Stimulated activated CD4-positive, alpha-beta T cell treated with anti-CD3 and anti-CD28 coated beads, Interleukin-15, amount 100 ng/mL, for 48 hours (primary cell): ENCODE measurements at regions not wholly inside any gene's neighbourhood (a gene's known extent, or its start where the extent isn't known, plus 50 kb on each side); places are given as distances from the start of the nearest gene placed in this dataset.
A peak's percentile ranks its signal among the peaks of the same experiment; 100 is the strongest.

Experiments used
- DNase-seq, 2 donors: peaks; one replicate each; pipeline ENCODE4 v3.0.0-alpha.2; 2020; ENCODE audit warnings: low read depth in 2 of 2

DNA sequence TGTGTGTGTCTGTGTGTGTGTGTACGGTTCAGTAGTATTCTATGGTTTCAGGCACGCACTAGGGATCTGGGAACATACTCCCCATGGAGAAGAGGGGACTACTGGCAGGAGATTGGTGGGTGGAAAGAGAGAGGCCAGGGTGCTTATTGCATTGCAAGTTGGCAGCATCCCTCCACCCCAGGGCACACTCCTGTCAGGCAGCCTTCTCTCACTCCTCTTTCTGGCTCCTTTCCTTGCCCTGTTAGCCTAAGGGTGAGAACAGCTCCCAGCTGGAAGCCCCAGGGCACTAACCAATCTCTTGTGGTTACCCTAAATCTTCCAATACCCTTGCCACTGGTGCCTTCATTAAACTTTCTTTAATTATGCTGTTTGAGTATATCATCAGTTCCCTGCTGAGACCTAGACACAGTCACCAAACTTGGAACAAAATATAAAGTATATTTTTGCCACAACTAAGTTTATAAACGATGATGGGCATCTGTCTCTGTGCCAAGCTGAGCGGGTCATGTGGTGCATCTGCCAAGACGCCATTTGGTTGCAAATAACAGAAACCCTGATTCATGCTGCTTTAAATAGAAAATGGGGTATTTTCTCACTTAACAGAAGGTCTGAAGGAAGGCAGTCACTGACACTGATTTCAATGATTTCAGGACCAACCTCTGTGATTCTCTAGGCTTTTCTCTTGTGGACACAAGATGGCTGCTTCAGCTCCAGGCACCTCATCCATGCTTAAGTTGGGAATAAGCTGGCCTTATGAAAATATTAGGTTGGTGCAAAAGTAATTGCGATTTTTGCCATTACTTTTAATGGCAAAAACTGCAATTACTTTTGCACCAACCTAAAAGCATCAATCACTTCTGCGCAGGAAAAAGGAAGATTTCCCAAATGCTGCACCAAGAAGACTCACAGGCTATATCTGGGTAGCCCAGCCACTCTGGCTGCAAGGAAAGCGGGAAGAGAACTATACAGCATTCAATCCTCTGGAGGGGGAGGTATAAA lies 476.9 kb upstream of the PROK2 start:
- DNase-seq = no peak

DNA sequence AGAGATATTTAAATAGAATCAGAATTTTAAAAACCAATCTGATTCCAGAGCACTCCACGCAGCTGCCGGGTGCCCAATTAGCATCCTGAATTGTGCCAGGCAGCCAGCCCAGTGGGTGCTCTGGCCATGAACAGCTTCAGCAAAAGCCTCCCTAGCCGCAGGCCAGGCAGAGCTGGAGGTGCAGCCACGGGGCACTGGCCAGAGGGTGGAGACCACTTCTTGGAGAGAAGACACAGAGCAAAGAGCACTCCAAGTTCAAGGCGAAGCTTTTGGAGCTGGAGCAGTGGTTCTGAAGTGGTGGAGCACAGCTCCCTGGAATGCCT lies 475.6 kb upstream of the PROK2 start:
- no peak for DNase-seq

DNA sequence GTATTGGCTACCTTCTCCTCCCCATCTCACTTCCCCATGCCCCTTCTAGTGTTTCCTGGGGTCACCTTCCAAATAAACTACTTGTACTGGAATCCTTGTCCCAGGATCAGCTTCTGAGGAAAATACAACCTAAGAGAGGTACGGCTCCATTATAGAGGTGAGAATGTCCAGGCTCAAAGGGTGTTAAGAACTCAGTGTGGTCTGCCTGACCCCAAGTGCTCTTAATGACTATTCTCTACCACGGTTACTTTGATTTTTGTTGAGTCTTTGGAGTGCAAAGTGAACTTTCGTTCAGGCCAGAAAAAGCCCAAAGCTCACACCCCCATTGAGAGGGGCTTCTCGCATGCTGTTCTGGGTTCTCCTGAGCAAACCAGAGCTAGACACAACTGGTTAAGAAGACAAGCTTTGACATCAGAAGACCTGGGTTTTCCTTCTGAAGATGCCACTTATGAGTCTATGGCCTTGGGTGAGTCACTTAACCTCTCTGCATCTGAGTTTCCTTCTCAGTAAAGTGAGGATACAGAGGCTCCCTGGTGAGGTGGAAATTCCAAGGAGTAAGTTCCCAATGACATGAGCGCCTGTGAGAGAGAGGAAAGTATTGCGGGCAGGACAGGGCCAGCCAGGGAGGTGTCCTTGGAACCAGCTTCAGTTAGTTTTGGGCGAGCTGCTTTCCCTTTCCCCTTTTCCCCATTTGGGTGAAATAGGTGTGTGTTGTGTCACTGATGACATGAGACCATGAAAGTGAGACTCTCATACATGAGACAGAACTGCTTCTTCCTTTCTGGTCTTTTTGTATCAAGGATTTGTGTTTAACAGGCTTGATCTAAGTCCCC lies 475.0 kb upstream of the PROK2 start:
- peak; percentile 4 to 12 for DNase-seq

DNA sequence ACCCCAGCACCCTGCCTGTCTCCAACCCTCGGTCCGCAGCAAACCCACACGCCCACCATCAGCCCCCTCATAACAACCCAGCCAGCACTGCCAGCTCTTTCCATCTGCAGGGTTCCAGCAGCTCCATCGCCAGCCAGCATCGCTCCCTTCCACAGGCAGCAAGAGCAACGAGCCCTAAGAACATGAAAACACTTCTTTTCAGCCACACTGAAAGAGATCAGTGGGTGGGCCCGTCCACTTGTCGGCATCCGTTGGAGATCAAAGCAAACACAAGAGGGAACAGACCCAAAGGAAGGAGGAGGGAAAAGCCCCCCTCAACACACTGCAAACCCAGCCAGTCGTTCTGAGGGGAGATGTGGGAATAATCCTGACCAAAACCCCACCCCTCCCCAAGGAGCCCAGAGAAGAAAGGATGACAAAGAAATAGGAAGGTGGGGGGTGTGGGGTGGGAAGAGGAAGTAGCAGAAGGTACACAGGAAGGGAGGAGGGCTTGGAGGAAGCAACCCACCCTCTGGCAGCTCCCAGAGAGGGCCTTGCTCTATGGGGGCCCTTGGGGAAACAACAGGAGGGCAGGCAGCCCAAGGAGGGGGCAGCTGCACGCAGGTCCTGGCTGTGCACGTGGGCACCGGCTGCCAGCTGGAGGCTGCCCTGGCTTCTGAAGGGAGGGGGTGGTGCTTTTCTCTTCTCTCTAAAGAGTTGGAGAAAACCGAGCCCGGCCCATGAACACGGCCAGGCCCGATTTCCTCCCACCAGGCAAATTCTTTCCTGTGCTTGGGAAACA lies 473.6 kb upstream of the PROK2 start:
- DNase-seq = no peak

DNA sequence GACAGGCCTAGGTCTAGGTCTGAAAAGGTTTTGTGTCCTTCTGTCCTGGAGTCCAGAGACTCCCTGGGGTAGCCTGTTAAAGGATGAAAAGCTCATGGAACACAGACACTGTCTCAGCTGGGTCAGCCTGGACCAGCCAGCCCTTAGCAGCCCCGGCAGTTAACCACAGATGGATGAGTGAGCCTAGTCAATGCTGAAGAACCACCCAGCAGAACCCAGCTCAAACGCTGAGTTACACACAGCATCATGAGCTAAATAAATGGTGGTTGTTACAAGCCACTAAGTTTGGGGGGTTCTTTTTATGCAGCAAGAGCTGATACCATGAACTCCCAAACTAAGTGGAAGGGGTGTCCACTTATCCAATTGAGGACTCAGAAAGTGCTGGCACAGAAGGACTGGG lies 472.8 kb upstream of the PROK2 start:
- no peak for DNase-seq

DNA sequence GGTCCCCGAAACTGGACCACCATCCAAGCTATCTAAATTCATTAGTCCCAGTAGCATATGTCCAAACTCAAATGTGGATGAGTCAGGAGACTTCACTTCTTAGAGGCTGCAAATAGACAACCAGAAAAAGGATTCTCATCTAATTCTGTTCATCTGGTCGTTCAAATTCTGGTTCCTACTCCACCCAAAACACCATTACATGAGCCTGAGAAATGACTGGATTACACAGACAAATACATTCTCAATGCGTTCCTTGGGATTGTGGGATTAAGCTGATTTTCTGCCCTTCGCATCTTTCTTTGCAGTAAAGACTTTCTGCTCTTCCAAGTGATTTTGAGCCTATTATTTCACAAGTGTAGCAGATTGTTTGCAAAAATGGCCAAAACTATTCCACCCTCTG lies 472.3 kb upstream of the PROK2 start:
- DNase-seq = no peak

DNA sequence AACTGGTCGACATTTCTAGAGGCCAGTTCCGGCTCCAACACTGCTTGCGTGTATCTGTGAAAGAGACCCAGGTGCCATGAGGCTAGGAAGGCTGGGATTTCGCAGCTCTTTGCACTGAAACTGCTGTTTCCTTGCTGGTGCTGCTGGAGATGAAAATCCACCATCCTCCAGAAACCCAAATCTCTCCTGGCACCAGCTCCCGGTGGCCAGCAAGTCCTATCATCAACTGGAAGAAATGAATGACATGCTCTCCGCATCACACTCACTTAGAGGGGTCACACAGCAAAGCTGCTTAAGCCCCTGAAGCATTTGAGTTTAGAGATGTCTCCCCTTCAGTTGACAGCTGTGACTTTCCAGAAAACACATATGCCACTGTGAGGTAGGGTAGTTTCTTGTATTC lies 471.8 kb upstream of the PROK2 start:
- no peak for DNase-seq

DNA sequence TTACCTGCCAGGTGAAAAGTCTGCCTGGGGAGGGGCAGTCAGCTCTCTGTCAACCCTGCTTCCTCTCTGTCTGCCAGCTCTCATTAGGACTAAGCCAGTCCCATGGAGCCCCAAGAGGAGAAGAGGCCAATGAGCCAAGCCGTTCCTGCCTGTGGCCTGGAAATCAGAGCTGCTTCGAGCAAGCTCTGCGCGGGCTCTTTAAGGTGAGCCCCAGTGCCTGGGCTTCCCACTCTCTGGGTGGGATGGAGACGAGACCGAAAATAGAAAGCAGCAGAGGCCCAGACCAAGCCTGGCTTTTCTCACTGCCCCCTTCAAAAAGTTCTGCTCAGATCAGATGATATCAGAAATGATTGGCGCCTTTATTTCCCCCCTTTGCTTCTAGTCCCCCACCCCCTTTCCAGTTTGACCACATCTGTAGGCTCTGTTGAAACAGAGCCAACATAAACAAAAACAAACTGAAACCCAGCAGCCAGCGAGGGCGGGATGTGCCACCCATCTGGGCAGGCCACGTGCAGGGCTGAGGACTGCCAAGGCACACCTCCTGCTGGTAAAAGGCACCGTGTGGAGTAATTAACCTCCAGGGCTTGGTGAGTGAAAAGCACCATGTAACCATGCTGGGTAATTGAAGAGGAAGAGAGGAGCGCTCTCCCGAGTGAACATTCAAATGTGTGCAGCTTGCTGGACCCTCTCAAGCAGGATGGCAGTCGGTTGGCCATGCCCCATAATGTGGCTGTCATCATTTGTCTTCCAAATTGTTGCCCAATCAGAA lies 471.0 kb upstream of the PROK2 start:
- DNase-seq = no peak

DNA sequence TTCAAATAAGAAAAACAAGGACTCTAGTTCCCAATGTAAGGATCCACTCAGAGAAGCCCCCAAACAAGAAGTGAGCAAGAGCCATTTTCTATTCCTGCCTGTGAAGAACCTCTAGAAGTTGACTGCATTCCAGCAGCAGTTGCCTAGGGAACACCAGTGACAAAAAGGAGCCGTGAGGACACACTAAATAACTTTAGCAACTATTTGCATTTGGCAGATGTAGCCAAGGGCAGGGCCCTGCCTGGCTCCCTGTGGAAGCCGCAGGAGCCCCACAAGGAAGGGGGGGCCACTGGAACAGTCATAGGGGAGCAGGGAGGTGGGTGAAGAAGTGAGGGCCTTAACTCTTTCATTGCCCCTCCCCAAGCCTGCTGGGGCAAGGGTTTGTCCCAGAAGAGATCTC lies 470.2 kb upstream of the PROK2 start:
- DNase-seq = no peak

DNA sequence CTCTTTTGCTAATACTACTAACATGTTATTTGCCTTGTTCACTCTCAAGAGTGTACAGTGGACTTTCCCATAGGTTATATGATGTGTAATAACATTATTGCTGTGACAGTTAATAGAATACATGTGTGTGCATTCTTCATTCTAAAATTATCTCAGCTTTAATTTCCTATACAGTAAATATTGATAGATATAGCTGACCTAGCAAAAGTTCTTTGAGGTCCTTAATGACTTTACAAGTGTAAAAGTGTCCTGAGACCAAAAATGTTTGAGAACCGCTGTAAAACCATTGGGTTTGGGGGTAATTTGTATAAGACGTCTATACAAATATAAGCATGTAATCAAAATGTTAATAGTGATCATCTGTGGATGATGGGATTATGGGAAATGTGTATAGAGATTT lies 469.5 kb upstream of the PROK2 start:
- no peak for DNase-seq

DNA sequence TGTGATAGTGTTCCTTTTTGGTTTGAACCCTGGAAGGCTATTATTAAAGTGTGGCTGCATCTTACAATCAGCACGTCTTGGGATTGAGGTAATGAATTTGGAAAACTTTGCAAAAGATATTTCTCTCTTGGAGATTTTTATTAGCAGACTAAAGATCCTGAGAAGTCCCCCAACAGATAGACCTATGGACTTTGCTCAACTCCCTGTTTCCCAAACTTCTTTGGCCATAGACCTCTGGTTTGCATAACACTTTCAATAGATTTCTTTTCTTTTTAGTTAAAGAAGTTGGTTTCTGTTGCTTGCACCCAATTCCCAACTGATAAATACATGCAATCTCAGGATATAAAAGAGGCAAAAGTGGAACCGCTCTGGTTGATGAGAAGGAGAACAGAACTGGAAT lies 465.8 kb upstream of the PROK2 start:
- no peak for DNase-seq

DNA sequence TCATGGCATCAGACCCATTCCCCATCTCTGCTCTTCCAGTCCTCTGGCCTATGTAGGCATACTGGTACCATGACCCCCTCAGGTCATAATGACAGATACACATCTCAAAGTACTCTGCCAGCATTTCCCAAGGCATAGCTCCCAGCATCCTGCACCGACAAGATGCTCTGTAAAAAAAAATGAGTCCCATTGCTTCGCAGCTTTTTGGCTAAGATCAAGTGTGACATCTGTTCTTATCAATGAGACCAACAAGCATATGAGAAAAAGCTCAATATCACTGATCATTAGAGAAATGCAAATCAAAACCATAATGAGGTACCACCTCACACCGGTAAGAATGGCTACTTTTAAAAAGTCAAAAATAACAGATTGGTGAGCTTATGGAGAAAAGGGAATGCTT lies 463.9 kb upstream of the PROK2 start:
- DNase-seq = no peak

DNA sequence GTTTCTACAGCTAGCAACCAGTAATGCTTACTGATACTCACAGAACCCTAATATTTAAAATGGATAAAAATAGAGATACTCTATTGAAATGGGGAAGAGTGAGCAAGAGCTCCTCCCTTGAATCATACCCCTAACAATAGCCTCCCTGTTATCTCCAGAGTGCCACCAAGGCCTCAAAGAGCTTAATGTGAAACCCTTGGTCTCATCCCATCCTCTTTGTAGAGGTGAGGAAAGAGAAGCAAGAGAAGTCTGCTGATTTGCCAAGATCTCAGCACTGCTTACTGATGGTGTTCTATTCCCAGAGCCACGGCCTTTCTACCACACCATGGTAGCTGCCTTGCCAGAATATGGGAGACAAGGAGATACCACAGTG lies 463.4 kb upstream of the PROK2 start:
- no peak for DNase-seq

DNA sequence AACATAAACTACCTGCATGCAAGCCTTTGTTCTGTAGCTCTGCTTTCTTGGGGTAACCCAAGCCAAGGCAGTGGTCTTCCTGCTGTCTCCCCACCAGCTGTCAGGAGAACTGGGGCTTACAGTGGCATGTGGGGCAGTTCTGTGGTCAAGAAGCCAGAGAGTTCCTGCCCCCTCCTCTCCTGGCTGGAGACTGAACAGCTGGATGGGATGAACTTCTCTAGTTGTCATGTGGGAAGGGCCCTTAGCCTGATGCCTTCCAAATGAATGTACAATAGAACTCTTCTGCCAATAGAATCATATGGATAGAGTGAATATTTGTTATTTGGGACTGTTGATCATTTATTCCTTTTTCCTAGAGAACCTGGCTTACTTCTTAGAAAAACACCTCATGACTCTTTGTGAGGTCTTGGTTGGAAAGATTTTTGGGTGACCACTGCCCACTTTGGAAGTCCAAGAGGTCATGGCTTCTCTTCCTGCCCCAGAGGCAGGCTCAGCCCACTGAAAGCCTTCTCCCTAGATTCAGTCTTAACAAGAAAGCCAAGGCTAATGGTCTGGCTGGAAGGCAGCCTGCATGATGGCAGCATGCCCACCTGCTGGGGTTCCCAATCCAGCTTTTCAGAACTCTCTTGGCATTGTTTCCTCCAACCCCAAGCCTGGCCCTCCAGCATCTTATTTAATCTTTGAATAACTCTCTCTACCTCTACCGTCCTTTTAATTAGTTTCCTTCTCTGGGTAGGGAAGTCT lies 462.9 kb upstream of the PROK2 start:
- DNase-seq = no peak

DNA sequence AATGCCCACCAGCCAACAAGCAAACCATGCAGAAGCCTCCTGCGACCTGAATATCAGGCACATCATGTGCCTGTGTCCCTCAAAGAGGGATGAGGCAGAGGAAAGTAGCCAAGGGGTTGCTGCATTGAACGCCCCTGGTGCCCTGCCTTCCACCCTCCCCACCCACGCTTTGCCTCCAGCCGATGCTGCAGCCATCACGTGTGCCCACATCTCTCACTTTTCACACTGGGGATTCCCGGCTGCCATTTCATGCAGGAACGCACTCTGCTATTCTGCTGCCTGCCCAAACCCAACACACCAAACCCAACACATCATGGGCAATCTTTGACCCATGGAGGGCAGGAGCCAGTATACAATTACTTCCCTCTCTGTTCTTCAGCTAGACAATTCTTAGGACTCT lies 462.2 kb upstream of the PROK2 start:
- DNase-seq = no peak

DNA sequence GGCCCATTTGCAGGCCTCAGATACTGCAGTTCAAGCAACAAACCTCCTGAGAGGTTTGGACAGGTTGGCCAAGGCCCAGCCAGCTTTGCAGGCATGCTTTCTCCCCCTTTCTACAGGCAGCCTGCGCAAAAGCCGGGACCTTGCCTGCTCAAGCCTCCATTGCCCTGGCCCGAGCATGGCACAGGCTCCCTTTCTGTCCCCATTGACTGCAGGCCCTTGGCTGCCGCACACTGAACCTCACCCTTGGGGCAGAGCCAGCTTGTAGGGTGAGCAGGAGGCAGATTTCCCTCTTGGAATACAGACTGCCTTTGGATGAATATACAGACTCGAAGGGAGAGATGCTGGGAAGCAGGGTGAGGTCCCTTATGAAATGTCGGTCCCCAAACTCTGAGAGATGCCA lies 461.7 kb upstream of the PROK2 start:
- no peak for DNase-seq

DNA sequence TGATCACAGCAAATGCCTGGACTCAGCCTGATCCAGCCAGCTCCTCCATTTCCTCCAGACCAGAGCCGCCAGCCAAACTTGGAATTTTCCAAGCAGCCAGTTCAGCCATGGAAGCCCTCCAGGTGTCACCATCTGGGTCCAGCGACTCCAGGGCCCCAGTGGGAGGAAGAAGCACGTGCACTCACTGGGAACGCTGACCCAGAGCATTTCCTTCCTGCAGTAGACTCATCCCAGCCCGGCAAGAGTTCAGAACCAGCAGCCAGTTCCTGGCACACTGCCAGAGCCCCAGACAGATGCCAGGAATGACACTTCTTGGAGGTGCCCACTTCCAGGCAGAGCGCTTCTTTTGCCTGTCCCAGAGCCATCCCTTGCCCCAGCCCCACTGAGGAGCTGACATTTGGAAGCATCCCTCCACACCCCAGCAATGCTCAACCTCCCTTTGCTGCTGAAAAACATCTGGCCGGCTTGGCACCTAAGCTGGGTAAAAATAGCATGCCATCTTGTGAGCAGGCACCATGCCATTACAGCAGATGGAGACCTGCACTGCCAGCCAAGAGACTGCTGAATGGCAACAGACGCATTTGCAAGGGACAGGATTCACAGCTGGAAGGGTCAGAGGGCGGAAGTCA lies 460.3 kb upstream of the PROK2 start:
- DNase-seq = no peak

DNA sequence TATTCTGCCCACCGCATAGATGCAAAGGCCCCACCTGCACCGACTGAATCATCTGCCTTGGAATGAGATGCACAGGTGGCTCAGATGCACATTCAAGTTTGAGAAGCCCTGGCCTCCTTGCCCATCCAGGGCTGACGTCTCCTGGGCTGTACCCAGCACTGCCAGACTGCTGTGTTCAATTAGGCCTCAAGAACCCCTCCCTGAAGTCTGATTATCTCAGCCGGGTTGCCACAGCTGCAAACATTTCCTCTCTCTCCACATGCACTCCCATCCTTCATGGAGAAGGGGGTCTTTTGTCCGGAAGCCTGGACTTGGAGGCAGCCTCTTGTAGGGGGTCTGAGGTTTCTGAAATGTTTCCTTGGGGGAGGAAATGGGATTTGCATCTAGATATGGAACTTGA lies 459.4 kb upstream of the PROK2 start:
- no peak for DNase-seq

DNA sequence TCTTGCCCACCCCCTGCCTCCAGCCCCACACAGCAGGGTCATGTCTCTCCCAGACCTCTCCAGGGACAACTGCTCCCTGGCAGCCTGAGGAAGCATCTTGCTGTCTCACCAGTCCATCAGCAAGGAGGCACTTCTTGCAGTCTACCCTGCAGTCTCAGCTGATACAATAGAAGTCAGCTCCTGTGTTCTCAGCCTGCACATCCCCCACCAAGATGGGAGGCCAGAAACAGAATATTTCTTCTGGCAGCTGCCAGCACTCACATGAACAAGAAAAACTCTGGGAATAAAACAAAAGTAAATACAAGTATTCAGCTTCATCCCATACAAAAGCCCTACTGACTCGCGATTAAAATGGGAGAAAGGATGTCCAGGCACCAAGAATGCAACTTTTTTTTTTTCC lies 457.4 kb upstream of the PROK2 start:
- no peak for DNase-seq

DNA sequence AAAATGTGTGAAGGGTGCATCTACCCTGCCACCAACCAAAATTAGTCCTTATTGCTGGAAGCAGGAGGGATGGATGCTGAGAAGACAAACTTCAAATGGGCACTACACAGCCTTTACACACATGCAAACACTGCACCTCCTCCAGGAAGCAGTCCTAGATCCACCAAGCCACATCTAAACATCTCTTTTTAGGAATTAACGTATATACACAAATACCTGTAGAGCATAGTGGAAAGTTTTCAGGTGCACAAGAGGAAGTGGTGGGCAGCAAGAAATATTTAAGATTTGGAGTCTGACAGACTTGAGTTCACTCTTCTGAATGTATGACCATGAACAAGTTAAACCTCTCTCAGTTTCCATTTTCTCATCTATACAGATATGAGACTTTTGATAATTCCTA lies 456.6 kb upstream of the PROK2 start:
- DNase-seq = no peak
